ENCODE measurements at regions not wholly inside any gene's neighbourhood (a gene's known extent, or its start where the extent isn't known, plus 50 kb on each side); places are given as distances from the start of the nearest gene placed in this dataset.

DNA sequence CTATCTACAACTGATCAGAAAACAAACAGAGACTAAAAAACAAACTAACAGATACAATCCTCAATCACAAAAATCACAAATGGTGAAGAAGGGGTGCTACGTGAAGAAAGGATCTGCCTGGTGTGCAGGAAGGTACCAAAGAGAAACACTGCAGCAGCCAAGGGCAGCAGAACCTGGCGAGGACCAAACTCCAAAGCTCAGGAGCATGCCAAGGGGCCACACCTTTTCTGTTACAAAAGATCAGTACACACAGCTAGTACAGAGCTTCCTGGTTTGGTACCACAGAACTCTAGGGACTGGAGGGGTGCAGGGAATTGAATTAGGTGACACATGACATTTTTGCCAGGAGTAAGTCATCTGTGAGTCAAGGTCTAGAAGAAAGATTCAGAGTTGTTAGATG lies 107.4 kb upstream of the GRM7 start:
- no peak for TF ChIP-seq EZH2 (IDR thresholded peaks at IDR 0.05; ENCODE audit: borderline replicate concordance, insufficient read depth, low read length, poor library complexity, severe bottlenecking)
- TF ChIP-seq, protein P1, sequence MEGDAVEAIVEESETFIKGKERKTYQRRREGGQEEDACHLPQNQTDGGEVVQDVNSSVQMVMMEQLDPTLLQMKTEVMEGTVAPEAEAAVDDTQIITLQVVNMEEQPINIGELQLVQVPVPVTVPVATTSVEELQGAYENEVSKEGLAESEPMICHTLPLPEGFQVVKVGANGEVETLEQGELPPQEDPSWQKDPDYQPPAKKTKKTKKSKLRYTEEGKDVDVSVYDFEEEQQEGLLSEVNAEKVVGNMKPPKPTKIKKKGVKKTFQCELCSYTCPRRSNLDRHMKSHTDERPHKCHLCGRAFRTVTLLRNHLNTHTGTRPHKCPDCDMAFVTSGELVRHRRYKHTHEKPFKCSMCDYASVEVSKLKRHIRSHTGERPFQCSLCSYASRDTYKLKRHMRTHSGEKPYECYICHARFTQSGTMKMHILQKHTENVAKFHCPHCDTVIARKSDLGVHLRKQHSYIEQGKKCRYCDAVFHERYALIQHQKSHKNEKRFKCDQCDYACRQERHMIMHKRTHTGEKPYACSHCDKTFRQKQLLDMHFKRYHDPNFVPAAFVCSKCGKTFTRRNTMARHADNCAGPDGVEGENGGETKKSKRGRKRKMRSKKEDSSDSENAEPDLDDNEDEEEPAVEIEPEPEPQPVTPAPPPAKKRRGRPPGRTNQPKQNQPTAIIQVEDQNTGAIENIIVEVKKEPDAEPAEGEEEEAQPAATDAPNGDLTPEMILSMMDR (IDR thresholded peaks at IDR 0.05; ENCODE audit: poor library complexity, severe bottlenecking): no peak
- no peak for TF ChIP-seq POLR2AphosphoS5 (IDR thresholded peaks at IDR 0.05)
- no peak for TF ChIP-seq EP300 (conservative IDR thresholded peaks at IDR 0.05; ENCODE audit: poor library complexity, severe bottlenecking)
- TF ChIP-seq, protein P2, sequence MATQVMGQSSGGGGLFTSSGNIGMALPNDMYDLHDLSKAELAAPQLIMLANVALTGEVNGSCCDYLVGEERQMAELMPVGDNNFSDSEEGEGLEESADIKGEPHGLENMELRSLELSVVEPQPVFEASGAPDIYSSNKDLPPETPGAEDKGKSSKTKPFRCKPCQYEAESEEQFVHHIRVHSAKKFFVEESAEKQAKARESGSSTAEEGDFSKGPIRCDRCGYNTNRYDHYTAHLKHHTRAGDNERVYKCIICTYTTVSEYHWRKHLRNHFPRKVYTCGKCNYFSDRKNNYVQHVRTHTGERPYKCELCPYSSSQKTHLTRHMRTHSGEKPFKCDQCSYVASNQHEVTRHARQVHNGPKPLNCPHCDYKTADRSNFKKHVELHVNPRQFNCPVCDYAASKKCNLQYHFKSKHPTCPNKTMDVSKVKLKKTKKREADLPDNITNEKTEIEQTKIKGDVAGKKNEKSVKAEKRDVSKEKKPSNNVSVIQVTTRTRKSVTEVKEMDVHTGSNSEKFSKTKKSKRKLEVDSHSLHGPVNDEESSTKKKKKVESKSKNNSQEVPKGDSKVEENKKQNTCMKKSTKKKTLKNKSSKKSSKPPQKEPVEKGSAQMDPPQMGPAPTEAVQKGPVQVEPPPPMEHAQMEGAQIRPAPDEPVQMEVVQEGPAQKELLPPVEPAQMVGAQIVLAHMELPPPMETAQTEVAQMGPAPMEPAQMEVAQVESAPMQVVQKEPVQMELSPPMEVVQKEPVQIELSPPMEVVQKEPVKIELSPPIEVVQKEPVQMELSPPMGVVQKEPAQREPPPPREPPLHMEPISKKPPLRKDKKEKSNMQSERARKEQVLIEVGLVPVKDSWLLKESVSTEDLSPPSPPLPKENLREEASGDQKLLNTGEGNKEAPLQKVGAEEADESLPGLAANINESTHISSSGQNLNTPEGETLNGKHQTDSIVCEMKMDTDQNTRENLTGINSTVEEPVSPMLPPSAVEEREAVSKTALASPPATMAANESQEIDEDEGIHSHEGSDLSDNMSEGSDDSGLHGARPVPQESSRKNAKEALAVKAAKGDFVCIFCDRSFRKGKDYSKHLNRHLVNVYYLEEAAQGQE (IDR thresholded peaks at IDR 0.05; ENCODE audit: borderline replicate concordance): no peak
- no peak for TF ChIP-seq SMC3 (conservative IDR thresholded peaks at IDR 0.05; ENCODE audit: poor library complexity)
